Gastroesophageal sphincter (tissue), 3 donors: ENCODE measurements at regions not wholly inside any gene's neighbourhood (a gene's known extent, or its start where the extent isn't known, plus 50 kb on each side); places are given as distances from the start of the nearest gene placed in this dataset.

ENCODE experiments used
- CTCF ChIP-seq, 4 experiments: fragments of 200-600 bp in 2 of 4; fragments of 450-650 bp in 2 of 4; sonication (generic) in 1 of 4; IDR thresholded peaks; one replicate each; pipeline ENCODE4 v1.5.1; 2017 to 2019; ENCODE audit warnings: antibody characterized with exemption in 4 of 4, mild to moderate bottlenecking in 2 of 4, moderate library complexity in 2 of 4
- EP300 ChIP-seq: sonication (generic); formaldehyde crosslinking; IDR thresholded peaks from one replicate; pipeline ENCODE4 v1.6.1; 2017; ENCODE audit warnings: antibody characterized with exemption, mild to moderate bottlenecking

- TF ChIP-seq CTCF (IDR thresholded peaks at IDR 0.05), result no peak
- TF ChIP-seq EP300, result no peak
These were observed 428.4 kb upstream of the CDH5 start for GRCh38 chr16:65938083-65938482.
